ENCODE measurements at regions not wholly inside any gene's neighbourhood (a gene's known extent, or its start where the extent isn't known, plus 50 kb on each side); places are given as distances from the start of the nearest gene placed in this dataset.

GRCh38 chr6:22141241-22141745, 155.5 kb downstream of the PRL start:
- TF ChIP-seq REST (IDR thresholded peaks at IDR 0.05; ENCODE audit: insufficient replicate concordance, low read depth): no peak
- TF ChIP-seq POLR2AphosphoS5 (IDR thresholded peaks at IDR 0.05; ENCODE audit: low read depth): no peak
